OCI-LY7 (cell line): ENCODE measurements at regions not wholly inside any gene's neighbourhood (a gene's known extent, or its start where the extent isn't known, plus 50 kb on each side); places are given as distances from the start of the nearest gene placed in this dataset.

ENCODE experiments used
- BruUV-seq: library from RNA; stranded (reverse); fragments of 400-500 nt; replicated peaks from 2 replicates; lab custom pipeline; 2021; lab: Mats Ljungman, UMichigan
- CTCF ChIA-PET: fragments of 300-600 bp; sonication (Branson Sonifier 250); formaldehyde crosslinking; loops from one replicate; lab custom pipeline; 2022; ENCODE audit warnings: antibody characterized with exemption; ENCODE audit not compliant: unreplicated experiment; lab: Charles Lee
- POLR2A ChIA-PET: fragments of 300-600 bp; sonication (Branson Sonifier 250); formaldehyde crosslinking; loops from one replicate; lab custom pipeline; 2022; ENCODE audit warnings: antibody characterized with exemption; lab: Charles Lee
- DNase-seq: peaks from one replicate; pipeline ENCODE4 v3.0.0-alpha.2; 2015; ENCODE audit warnings: low spot score
- H2AFZ ChIP-seq: fragments of 200-600 bp; sonication (generic), shearing (Covaris generic); 2 replicates; pipeline ENCODE4 v1.6.1; 2014; ENCODE audit warnings: mild to moderate bottlenecking, antibody characterized with exemption, low read length, moderate library complexity
- H3K27ac ChIP-seq: fragments of 200-600 bp; sonication (generic); 2 replicates; pipeline ENCODE4 v1.5.1; 2014; ENCODE audit warnings: mixed run types, low read depth, mild to moderate bottlenecking, moderate library complexity, low read length, inconsistent platforms; ENCODE audit not compliant: poor library complexity, severe bottlenecking
- H3K36me3 ChIP-seq: fragments of 200-600 bp; sonication (generic); 2 replicates; pipeline ENCODE4 v1.6.1; 2014; ENCODE audit warnings: mild to moderate bottlenecking, antibody characterized with exemption, low read length, moderate library complexity, mixed read lengths; ENCODE audit not compliant: insufficient read depth
- H3K4me1 ChIP-seq: fragments of 200-600 bp; sonication (generic); 2 replicates; pipeline ENCODE4 v1.5.1; 2014; ENCODE audit warnings: mild to moderate bottlenecking, low read length; ENCODE audit not compliant: insufficient read depth, poor library complexity, severe bottlenecking
- H3K4me2 ChIP-seq: fragments of 200-600 bp; sonication (generic); 2 replicates; pipeline ENCODE4 v1.6.1; 2014; ENCODE audit warnings: mild to moderate bottlenecking, low read length
- H3K4me3 ChIP-seq: fragments of 200-600 bp; sonication (generic); 2 replicates; pipeline ENCODE4 v1.5.1; 2014; ENCODE audit warnings: mild to moderate bottlenecking, low read depth, low read length; ENCODE audit not compliant: poor library complexity, severe bottlenecking
- H3K79me2 ChIP-seq: fragments of 200-600 bp; sonication (generic); 2 replicates; pipeline ENCODE4 v1.6.1; 2016; ENCODE audit warnings: low read depth, mild to moderate bottlenecking, low read length, moderate library complexity, mixed read lengths; ENCODE audit not compliant: insufficient read depth
- H3K9me2 ChIP-seq: fragments of 200-600 bp; sonication (generic); 2 replicates; pipeline ENCODE4 v1.6.1; 2016; ENCODE audit warnings: mild to moderate bottlenecking, low read length, mixed read lengths; ENCODE audit not compliant: insufficient read depth
- H3K9me3 ChIP-seq: fragments of 200-600 bp; sonication (generic); 2 replicates; pipeline ENCODE4 v1.6.1; 2014; ENCODE audit warnings: mild to moderate bottlenecking, mixed run types, low read length, mixed read lengths
- H4K20me1 ChIP-seq: fragments of 200-600 bp; sonication (generic); 2 replicates; pipeline ENCODE4 v1.6.1; 2014; ENCODE audit warnings: mild to moderate bottlenecking, antibody characterized with exemption, low read length, moderate library complexity, mixed read lengths; ENCODE audit not compliant: insufficient read depth
- EZH2phosphoT487 ChIP-seq: fragments of 200-600 bp; sonication (generic); IDR thresholded peaks from 2 replicates; pipeline ENCODE4 v1.6.1; 2018; ENCODE audit warnings: low read depth, borderline replicate concordance, mild to moderate bottlenecking, mixed run types, antibody characterized with exemption, low read length, moderate library complexity, mixed read lengths
- intact Hi-C: fragments of 100-400 bp; cut with micrococcal nuclease; formaldehyde crosslinking; loops from one replicate; pipeline ENCODE4 v1.10.0; 2022; ENCODE audit not compliant: unreplicated experiment
- TF ChIP-seq, protein P1 (sequence below): fragments of 200-600 bp; sonication (generic); conservative IDR thresholded peaks from 2 replicates; pipeline ENCODE4 v1.5.1; 2014; ENCODE audit warnings: mild to moderate bottlenecking, antibody characterized with exemption, low read length, moderate library complexity, mixed read lengths

GRCh38 chr3:166498446-166498845 lies 661.2 kb upstream of the BCHE start:
- POLR2A ChIA-PET, result no interaction called here
- Histone ChIP-seq H3K4me2 (no peak overlapping the region), H3K4me3 (no peak overlapping the region), H3K27ac (no peak overlapping the region), H4K20me1 (no peaks in the 10 kb centered on the region), H3K36me3 (no peaks in the 10 kb centered on the region), H3K4me1 (no peaks in the 10 kb centered on the region), H2AFZ (no peak overlapping the region), H3K9me2 (no peaks in the 10 kb centered on the region), H3K79me2 (no peaks in the 10 kb centered on the region), H3K9me3 (no peaks in the 10 kb centered on the region)
- intact Hi-C loops, result no loop called here
- DNase-seq, result no peak
- TF ChIP-seq EZH2phosphoT487, result no peak
- TF ChIP-seq, protein P1, sequence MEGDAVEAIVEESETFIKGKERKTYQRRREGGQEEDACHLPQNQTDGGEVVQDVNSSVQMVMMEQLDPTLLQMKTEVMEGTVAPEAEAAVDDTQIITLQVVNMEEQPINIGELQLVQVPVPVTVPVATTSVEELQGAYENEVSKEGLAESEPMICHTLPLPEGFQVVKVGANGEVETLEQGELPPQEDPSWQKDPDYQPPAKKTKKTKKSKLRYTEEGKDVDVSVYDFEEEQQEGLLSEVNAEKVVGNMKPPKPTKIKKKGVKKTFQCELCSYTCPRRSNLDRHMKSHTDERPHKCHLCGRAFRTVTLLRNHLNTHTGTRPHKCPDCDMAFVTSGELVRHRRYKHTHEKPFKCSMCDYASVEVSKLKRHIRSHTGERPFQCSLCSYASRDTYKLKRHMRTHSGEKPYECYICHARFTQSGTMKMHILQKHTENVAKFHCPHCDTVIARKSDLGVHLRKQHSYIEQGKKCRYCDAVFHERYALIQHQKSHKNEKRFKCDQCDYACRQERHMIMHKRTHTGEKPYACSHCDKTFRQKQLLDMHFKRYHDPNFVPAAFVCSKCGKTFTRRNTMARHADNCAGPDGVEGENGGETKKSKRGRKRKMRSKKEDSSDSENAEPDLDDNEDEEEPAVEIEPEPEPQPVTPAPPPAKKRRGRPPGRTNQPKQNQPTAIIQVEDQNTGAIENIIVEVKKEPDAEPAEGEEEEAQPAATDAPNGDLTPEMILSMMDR, result no peak
- CTCF ChIA-PET, result no interaction called here
- no TSS peak for BruUV-seq

- no peaks in the 10 kb centered on the region for H3K9me2 ChIP-seq
- POLR2A ChIA-PET, result no interaction called here
- intact Hi-C loops, result no loop called here
Observed at GRCh38 chr3:166489826-166490225, 652.6 kb upstream of the BCHE start.

DNA sequence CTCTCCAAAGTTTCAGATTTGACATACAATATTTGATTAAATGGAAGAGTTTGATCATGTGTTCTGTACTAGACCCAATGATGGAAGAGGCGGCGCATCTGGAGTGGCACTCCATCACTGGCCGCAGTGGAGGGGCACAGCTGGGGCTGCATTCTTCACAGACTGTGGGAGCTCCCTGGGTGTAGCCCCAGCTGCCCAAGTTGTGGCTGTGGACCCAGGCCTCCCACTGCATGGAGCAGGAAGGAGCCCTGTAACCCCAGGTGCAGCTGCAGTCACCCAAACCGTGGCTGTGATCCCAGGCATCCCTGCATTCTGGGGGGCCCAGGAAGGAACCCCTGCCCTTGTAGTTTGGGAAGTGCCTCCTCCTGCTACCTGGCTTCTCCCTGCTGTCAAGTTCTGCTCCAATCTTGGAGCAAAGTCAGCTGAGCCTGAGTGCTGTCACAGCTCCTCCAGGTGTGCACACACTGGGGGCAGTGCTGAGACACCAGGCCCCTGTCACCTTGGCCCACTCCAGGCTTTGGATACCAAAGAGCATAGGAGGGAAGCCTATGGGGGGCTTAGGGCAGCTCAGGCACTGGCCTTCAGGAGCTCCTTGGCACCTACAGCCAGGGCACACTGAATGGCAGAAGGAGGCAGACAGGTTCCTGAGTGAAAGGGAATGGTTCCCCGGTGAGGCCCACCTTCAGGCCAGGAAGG lies 651.9 kb upstream of the BCHE start:
- Histone ChIP-seq H2AFZ (no peak overlapping the region), H3K4me1 (no peaks in the 10 kb centered on the region), H3K4me3 (no peak overlapping the region), H3K9me3 (no peaks in the 10 kb centered on the region), H4K20me1 (no peaks in the 10 kb centered on the region), H3K79me2 (no peaks in the 10 kb centered on the region), H3K27ac (no peak overlapping the region), H3K4me2 (no peak overlapping the region), H3K36me3 (no peaks in the 10 kb centered on the region), H3K9me2 (no peaks in the 10 kb centered on the region)
- no peak for DNase-seq
- ChIA-PET CTCF (no interaction called here), POLR2A (no interaction called here)
- intact Hi-C loops, result no loop called here
- TF ChIP-seq, protein P1, result no peak
- no peak for TF ChIP-seq EZH2phosphoT487
- BruUV-seq, result no TSS peak

More at GRCh38 chr3:166489826-166490225, 652.6 kb upstream of the BCHE start:
- no peak overlapping the region for H3K4me2 ChIP-seq
- H3K36me3 ChIP-seq, result no peaks in the 10 kb centered on the region
- BruUV-seq, result no TSS peak
- H3K4me3 ChIP-seq, result no peak overlapping the region
- no peak overlapping the region for H3K27ac ChIP-seq
- CTCF ChIA-PET, result no interaction called here
- TF ChIP-seq, protein P1, result no peak
- no peak for TF ChIP-seq EZH2phosphoT487
- no peak for DNase-seq
- no peaks in the 10 kb centered on the region for H3K9me3 ChIP-seq
- H2AFZ ChIP-seq, result no peak overlapping the region
- H3K4me1 ChIP-seq, result no peaks in the 10 kb centered on the region
- H4K20me1 ChIP-seq, result no peaks in the 10 kb centered on the region
- no peaks in the 10 kb centered on the region for H3K79me2 ChIP-seq
